ENCODE measurements at regions not wholly inside any gene's neighbourhood (a gene's known extent, or its start where the extent isn't known, plus 50 kb on each side); places are given as distances from the start of the nearest gene placed in this dataset.
"Not testable (repeated sequence)": the region's sequence is repeated elsewhere in the genome, so short reads cannot be mapped to it uniquely, and the experiment has no call there.

DNA sequence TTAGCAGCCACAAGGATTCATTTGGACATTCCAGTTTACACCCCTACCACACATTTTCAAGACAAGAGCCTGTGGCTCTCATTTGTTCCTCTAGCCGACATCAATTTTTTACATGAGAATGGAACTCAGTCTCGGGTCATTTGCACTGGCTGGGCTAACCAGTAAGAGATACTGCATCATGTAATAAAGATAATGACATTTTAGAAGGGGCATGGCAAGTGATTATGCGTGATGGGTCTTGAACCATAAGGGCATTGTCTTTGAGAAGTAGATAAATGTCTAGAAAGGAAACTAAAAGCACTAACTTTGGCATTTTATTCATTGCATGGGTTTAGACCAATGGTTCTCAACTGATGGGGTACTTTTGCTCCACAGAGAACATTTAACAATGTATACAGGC lies 146.0 kb upstream of the GRM7 start:
- DNase-seq (ENCODE audit: extremely low read depth, low read depth), result no peak

DNA sequence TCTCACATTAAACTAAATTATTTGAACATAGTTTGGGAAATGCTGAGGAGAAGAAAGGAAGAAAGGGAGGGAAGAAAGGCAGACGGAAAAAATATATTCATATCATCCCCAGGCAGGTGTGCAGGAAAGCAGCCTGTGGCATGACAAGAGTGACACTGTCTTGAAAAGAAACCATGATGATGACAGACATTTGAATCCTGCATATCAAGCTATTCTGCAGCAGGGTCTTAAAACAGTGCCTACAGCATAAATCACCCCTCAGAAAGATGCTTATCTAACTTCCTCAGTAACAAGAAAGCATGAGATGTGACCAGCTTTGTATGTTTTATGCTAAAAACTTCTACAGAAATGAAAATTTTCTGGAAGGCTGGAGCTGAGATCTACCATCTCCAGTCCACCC lies 144.5 kb upstream of the GRM7 start:
- DNase-seq (ENCODE audit: extremely low read depth, low read depth), result no peak

DNA sequence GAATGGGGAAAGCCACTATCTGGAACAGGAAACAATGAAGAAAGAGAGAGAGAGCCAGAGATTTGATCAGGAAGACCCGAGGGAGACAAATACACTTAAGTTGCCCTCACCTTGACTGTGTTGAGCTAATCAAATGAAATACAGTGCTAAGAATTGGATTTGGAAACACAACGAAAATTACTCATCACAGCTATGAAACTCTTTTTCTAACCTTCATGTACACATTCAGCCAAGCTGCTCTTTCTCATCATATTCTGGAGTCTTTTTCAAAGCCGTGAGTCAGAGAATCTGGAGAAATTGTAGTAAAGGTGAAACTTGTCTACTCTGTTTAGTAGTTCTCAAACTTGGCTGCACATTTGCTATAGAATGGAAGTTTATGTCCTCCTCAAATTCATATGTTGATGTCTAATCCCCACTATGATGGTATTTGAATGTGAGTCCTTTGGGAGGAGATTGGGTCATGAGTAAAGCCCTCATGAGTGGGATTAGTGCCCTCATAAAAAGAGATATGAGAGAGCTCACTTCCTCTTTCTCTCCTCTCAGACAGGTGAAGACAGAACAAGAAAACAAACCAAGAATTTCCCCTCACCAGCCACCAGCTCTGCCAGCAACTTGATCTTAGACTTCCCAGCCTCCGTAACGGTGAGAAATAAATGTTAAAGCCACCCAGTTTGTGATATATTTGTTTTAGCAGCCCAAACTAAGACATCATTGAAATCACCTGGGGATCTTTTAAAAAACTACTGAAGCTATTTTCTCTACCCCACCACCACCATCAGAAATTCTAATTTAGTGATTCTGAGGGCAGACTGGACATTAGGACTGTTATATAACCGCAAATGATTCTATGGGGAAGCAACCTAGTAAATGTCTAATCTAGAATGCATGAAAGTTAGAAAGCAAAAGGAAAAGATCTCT lies 143.6 kb upstream of the GRM7 start:
- DNase-seq (ENCODE audit: extremely low read depth, low read depth), result no peak

DNA sequence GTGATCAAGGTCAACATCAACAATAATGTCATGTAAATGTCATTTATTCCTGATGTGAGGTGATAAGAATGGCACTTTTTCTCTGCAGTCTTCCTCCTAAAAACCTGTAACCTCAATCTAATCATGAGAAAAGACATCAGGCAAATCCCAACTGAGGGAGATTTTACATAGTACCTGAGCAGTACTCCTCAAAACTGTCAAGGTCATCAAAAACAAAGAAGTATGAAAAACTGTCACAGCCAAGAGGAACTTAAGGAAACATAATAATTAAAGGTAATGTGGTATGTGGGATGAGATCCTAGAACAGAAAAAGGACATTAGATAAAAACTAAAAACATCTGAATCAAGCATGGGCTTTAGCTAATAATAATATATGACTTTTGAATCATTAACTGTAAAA lies 140.9 kb upstream of the GRM7 start:
- no peak for DNase-seq (ENCODE audit: extremely low read depth, low read depth)

DNA sequence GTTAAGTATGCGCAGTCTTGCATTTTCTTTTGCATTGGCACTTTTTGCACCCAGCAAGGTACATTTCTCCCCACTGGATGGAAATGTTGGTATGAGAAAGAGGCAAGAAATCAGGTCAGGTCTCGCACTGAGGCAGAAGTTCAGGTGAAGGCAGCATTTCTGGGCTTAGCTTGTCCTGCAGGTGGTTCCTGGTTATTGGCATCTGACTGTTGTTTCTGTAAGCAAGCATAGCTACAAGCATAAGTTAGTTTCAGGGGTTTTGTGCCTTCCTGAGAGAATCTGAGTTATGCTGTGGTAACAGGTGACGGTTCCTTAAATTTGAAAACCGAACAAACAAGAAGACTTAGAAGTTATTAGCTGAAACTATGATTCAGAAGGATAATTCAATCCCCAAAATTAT lies 139.4 kb upstream of the GRM7 start:
- no peak for DNase-seq (ENCODE audit: extremely low read depth, low read depth)

DNA sequence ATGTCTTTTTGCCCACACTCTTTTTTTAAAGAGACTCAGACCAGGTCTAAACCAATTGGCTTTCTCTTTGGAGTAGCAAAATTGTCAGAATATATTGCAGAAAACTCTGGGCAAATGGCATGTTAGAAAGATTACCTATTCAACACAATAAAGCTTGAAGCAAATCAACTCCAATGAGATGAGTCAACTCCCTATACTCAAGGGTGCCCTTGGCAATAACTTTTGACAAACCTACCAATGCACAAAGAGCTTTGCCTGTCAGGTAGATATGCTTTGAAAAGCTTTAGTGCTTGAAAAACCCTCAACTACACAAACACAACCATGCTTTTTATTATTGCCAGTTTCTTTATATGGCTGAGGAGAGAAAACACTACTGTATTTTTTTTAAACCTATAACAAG lies 137.7 kb upstream of the GRM7 start:
- no peak for DNase-seq (ENCODE audit: extremely low read depth, low read depth)

DNA sequence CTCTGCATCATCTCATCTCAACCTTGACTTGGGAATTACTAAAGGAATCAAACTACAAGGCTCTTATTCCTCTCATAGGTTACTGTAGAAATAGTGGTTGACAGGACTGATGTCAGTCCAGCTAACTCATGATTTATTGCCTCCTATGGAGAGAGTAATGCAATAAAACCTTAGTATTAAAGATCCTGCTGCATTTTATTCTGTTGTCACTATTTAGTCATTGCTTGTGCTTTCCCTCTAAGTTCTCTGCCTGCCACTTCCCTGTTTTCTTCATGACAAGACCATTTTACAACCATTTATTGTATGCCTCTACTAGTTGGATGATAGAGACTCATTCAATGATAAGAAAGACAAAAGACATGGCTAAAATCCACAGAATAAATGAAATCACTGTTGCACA lies 134.1 kb upstream of the GRM7 start:
- no peak for DNase-seq (ENCODE audit: extremely low read depth, low read depth)

DNA sequence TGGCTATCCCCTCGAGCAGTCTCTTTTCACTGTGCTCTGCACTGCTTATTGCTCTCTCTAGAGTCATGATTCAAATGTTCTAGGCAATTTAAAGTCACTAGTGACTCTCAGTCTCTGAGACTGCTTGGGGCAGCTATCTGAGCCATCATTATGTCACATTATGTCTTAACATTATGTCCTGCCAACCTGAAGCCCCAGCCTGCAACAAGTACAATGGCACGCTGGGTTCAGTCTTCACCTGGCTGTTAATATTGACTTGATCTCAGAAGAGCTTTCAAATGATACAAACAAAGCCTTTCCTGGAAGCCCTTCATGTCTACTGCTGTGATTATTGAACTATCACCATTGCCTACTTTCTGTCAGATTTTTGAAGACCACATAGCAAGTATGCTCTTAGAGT lies 128.1 kb upstream of the GRM7 start:
- no peak for DNase-seq (ENCODE audit: extremely low read depth, low read depth)

DNA sequence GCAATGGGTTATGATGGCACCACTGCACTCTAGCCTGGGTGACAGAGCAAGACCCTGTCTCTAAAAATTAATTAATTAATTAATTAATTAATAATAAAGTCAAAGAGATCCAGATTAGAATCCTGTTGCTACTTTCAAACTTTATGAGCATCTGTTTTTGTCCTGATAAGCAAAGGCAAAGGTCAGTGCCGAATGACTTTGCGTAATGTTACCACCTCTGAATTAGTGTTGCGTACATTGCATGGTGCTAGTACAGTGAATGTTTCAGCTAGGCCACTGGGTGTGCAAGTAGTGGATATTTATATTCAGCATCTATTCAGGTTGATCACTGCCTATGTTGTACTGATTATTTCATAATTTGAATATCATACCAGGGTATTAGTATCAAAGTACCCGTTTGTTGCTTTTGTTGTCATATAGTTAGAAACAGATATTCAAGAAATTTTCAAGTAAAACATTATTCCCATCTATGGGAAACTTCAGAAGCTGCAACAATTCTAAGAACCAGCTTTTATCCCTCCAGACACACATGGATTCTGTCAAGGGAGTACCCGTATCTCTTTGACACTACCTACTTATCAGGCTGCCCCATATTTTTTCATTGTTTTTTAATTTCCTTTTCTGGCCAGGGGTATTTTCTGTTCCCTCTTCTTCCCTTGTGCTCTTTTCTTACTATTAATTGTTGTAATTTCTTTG lies 127.1 kb upstream of the GRM7 start:
- DNase-seq (ENCODE audit: extremely low read depth, low read depth), result no peak

DNA sequence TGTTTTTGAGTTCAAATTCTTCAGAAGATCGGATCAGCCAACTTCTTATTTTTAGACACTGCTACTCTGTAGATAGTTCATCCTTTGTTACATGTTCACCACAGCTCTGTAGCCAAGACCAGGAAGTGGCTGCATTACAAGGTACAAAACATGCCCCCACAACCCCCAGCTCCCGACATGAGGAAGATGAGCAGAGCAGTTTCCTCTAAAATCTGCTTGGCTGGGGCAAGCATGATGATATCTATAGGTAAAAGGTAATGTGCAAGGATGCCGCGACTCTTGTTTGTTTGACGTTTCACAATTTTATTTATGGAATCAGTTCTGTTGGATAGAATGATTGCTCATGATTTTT lies 126.5 kb upstream of the GRM7 start:
- DNase-seq (ENCODE audit: extremely low read depth, low read depth), result no peak

DNA sequence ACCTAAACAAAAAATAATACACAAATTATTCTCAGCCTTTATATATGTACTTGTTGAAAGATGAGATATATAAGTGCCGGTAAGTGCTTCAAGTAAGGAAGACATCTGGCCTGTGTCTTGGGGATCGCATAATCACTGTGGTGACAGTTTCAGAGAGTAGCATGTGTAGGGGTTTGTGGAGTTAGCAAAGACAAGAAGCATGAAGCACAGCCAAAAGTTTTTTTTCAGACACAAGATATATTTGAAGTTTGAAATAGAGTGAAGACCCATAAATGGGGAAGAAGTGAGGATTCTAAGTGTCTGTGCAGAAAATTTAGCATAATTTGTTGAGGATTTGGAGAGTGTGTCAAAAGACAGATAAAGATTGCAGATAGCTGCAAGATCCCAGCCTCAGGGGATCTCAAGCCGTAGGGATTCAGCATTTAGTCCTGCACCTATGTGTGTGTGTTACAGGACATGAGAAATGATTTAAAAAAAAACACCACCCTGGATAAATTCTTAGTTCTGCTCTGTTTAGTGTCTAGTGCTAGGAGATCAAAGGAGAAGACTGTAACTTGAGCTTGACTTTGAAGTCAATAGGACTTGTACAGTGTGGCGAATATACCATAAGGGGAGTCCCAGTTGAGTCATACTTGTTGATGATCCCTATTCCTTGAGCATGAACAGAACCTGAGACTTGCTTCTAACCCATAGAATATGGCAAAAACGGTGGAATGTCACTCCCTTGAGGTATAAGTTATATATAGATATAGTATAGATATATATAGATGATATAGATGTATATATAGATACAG lies 123.9 kb upstream of the GRM7 start:
- DNase-seq (ENCODE audit: extremely low read depth, low read depth), result no peak

DNA sequence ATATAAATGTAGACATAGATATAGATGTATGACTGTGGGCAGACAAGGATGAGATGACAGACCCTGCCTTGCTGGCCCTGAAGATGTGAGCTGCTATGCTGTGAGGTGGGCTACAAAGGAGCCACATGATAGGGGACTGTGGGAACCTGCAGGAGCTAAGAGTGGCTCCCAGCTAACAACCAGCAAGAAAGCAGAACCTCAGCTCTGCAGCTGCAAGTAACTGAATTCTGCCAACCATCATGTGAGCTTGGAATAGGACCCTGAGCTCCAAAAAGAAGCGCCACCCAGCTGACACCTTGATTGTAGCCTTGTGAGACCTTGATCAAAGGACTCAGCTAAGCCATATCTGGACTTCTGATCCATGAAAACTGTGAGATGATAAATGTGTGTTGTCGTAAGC lies 123.3 kb upstream of the GRM7 start:
- no peak for DNase-seq (ENCODE audit: extremely low read depth, low read depth)

DNA sequence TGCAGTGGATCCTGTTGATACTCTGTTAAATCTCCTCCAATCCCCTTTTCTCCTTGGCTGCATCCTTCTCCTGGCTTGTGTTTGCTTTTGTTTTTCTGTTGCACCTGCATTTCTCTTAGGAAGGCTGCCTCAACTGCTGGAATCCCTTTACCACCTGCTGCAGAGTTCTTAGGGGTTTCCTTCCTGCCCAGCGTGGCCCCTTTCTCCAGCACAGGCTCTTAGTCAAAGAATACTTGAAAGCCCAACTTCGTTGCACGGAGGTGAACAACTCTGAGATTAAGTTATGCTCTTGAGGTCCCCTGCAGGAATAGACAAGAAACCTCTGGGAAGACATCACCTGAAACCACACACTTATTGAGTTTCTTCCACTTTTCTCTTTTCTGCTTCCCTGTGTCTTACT lies 121.6 kb upstream of the GRM7 start:
- no peak for DNase-seq (ENCODE audit: extremely low read depth, low read depth)

DNA sequence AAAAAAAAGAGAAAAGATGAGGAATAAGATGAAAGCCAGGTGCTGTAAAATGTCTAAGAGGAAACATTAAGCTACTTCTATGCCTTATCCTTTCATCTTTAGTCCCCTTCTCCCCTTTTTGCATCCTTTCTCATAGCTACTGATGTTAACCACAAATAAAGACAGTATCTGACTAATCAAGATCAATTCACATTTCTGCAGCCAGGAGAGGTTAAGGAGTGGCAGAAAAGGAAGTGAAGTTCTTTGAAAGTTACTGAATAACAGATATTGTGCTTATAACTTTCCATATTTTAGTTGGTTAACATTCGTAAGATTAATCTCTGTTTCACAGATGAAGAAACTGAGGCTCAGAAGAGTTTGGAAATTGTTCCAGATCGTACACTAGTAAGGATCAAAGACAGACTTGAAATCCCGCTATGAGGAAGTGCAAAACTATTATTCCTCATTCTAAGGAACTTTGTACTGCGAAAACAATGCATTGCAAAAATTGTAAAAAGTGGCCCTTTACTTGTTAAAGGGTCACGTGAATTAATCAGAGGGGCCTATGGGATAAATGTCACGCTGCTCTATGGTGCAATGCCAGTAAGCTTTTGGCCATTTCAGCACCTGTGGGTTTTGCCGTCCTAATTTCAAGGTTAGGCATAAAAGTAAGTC lies 117.7 kb upstream of the GRM7 start:
- DNase-seq (ENCODE audit: extremely low read depth, low read depth), result no peak

DNA sequence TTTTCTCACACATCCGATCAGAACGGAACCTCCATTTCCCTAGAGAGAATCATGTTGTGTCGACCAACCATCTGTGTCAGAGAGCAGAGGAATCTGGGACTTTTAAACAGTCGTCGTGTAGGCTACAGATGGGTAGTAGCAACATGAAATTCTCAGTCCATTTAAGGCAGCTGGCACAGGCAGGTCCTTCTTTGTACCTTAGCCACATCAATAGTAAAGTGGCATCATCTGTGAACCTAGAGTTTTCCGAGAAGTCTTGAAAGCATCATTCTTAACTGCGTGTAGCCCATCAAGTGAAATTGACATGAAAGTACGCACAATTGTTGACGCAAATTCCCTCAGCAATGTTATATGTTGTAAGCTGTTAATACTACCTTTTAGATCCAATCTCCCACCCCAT lies 114.5 kb upstream of the GRM7 start:
- DNase-seq (ENCODE audit: extremely low read depth, low read depth), result no peak

DNA sequence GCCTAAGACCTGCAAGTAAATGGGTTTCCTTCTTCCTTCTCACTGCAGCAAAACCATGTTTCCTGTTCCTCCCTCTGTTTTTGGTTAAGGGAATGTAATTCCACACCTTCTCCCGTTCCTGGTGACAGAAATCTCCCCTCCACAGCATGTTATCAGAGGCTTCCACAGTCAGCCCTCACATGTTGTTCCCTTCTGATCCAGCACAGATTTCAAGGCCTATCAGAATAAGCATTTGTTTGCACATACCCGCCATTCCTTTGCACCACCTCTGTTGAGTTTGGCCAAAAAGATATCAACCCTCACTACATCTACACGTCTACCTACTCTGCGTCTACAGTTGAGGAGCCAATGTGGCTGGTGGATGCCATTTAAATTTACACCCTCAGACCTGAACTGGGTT lies 113.9 kb upstream of the GRM7 start:
- DNase-seq (ENCODE audit: extremely low read depth, low read depth), result no peak

DNA sequence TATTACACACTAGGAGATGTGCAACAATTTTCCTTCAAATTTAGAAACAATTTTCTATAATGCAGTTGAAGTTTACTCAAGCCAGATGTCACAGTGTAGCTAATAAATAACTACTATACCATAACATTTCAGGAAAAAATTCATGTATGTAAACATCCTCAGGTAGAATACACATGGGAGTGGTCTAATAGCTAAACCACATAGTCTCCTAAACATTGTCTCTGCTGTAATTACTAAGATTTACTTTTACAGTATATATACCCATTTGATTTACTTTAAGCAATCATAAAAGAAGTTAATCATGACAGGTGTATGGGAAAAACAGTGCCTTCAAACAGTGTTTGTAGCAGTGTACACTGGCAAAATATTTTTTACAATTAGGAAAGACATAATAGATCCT lies 110.1 kb upstream of the GRM7 start:
- DNase-seq (ENCODE audit: extremely low read depth, low read depth), result no peak

DNA sequence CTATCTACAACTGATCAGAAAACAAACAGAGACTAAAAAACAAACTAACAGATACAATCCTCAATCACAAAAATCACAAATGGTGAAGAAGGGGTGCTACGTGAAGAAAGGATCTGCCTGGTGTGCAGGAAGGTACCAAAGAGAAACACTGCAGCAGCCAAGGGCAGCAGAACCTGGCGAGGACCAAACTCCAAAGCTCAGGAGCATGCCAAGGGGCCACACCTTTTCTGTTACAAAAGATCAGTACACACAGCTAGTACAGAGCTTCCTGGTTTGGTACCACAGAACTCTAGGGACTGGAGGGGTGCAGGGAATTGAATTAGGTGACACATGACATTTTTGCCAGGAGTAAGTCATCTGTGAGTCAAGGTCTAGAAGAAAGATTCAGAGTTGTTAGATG lies 107.4 kb upstream of the GRM7 start:
- DNase-seq (ENCODE audit: extremely low read depth, low read depth), result no peak

DNA sequence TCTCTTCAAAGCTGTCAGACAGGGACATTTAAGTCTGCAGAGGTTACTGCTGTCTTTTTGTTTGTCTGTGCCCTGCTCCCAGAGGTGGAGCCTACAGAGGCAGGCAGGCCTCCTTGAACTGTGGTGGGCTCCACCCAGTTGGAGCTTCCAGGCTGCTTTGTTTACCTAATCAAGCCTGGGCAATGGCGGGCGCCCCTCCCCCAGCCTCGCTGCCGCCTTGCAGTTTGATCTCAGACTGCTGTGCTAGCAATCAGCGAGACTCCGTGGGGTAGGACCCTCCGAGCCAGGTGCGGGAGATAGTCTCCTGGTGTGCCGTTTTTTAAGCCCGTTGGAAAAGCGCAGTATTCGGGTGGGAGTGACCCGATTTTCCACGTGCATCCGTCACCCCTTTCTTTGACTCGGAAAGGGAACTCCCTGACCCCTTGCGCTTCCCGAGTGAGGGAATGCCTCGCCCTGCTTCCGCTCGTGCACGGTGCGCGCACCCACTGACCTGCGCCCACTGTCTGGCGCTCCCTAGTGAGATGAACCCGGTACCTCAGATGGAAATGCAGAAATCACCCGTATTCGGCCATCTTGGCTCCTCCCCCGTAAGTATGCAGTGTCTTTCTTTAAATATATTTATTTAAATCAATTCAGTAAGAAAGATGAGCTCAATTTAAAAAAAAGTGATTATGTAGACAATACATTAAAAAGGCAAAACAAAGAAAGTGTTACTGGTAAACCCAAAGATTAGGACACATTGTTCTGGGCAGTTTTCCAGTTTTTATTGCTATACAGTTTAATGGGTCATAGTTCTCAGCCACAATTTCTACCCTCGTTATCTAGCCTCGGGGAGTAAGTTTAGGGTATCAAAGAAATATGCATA lies 91.2 kb upstream of the GRM7 start:
- DNase-seq (ENCODE audit: extremely low read depth, low read depth), result not testable (repeated sequence)

DNA sequence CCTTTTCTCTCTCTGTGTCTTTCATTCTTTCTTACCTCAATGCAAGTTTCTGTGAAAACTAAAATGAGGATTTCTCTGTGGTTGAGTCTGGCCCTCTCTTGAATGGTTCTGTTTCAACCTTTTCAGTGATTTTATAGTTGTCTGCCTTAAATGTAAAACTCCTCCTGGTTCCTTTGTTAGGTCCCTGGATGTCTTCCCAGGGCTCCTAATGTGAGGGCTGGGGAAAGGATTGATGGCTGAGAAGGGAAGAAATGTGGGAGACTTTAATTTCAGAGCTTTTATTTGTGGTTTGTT lies 90.6 kb upstream of the GRM7 start:
- DNase-seq (ENCODE audit: extremely low read depth, low read depth), result no peak

All from NCI-H460 (cell line).